CD14-positive monocyte (primary cell): ENCODE measurements at regions not wholly inside any gene's neighbourhood (a gene's known extent, or its start where the extent isn't known, plus 50 kb on each side); places are given as distances from the start of the nearest gene placed in this dataset.

ENCODE experiments used
- DNase-seq, 3 donors: peaks; one replicate each; pipeline ENCODE4 v3.0.0-alpha.2; 2011 to 2022
- H2AFZ ChIP-seq: 2 replicates; pipeline ENCODE4 v1.6.0; 2012; ENCODE audit warnings: mild to moderate bottlenecking, low read depth, low read length, inconsistent platforms; ENCODE audit not compliant: insufficient read depth, poor library complexity, severe bottlenecking
- H3K27ac ChIP-seq, 2 donors: 1 replicate in 1 of 2; 2 replicates in 1 of 2; pipeline ENCODE4 v1.5.1; 2012 to 2013; ENCODE audit warnings: low read length in 2 of 2, control low read depth in 1 of 2, inconsistent platforms in 1 of 2, low read depth in 1 of 2, mild to moderate bottlenecking in 1 of 2
- H3K27me3 ChIP-seq, 2 donors: one replicate each; pipeline versions ENCODE4 v1.6.0 to v1.6.1; 2011 to 2013; ENCODE audit warnings: low read length in 2 of 2; ENCODE audit not compliant: control insufficient read depth in 2 of 2, insufficient read depth in 2 of 2
- H3K36me3 ChIP-seq, 2 donors: replicated peaks in 1 of 2; 1 replicate in 1 of 2; 2 replicates in 1 of 2; pipeline versions ENCODE4 v1.5.1 to v1.6.1; 2012 to 2013; ENCODE audit warnings: low read length in 2 of 2, control low read depth in 1 of 2, inconsistent platforms in 1 of 2, mild to moderate bottlenecking in 1 of 2; ENCODE audit not compliant: insufficient read depth in 2 of 2, control insufficient read depth in 1 of 2
- H3K4me1 ChIP-seq, 2 donors: 1 replicate in 1 of 2; 2 replicates in 1 of 2; pipeline versions ENCODE4 v1.5.1 to v1.6.1; 2012 to 2013; ENCODE audit warnings: low read length in 2 of 2, control low read depth in 1 of 2, inconsistent platforms in 1 of 2, mild to moderate bottlenecking in 1 of 2, moderate library complexity in 1 of 2; ENCODE audit not compliant: insufficient read depth in 2 of 2, control insufficient read depth in 1 of 2
- H3K4me2 ChIP-seq: replicated peaks from 2 replicates; pipeline ENCODE3; 2012; ENCODE audit warnings: low read length, moderate library complexity, mild to moderate bottlenecking; ENCODE audit not compliant: poor library complexity, severe bottlenecking; ENCODE audit errors: extremely low read depth
- H3K4me3 ChIP-seq, 3 experiments: fragments of 200-600 bp in 1 of 3; sonication (generic) in 1 of 3; replicated peaks in 1 of 3; 1 replicate in 2 of 3; 2 replicates in 1 of 3; pipeline ENCODE4 v1.5.1; 2011 to 2013; ENCODE audit warnings: low read length in 3 of 3, mild to moderate bottlenecking in 3 of 3, control low read depth in 2 of 3, low read depth in 2 of 3, inconsistent platforms in 1 of 3, moderate library complexity in 1 of 3
- H3K79me2 ChIP-seq: 2 replicates; pipeline ENCODE4 v1.6.0; 2012; ENCODE audit warnings: mild to moderate bottlenecking, control low read depth, inconsistent platforms, low read length, moderate library complexity; ENCODE audit not compliant: insufficient read depth
- H3K9ac ChIP-seq: 2 replicates; pipeline ENCODE4 v1.6.0; 2017; ENCODE audit warnings: low read length, mild to moderate bottlenecking; ENCODE audit not compliant: insufficient read depth, poor library complexity, severe bottlenecking
- H3K9me3 ChIP-seq, 2 donors: replicated peaks in 1 of 2; 1 replicate in 1 of 2; 2 replicates in 1 of 2; pipeline versions ENCODE4 v1.5.1 to v1.6.1; 2012 to 2013; ENCODE audit warnings: low read length in 2 of 2, control low read depth in 1 of 2; ENCODE audit not compliant: control insufficient read depth in 1 of 2, insufficient read depth in 1 of 2
- H4K20me1 ChIP-seq: 2 replicates; pipeline ENCODE4 v1.6.0; 2012; ENCODE audit warnings: mild to moderate bottlenecking, low read length, control low read depth, moderate library complexity; ENCODE audit not compliant: insufficient read depth
- H3K27ac Mint-ChIP-seq, 7 donors: one replicate each; pipeline ENCODE4 v1.8.0; 2020; ENCODE audit warnings: mild to moderate bottlenecking in 7 of 7, mixed read lengths in 7 of 7, moderate library complexity in 6 of 7, inconsistent platforms in 2 of 7
- H3K27me3 Mint-ChIP-seq, 3 donors: one replicate each; pipeline ENCODE4 v1.8.0; 2021 to 2022; ENCODE audit warnings: low read depth in 3 of 3, mild to moderate bottlenecking in 3 of 3, mixed read lengths in 3 of 3, moderate library complexity in 3 of 3, inconsistent platforms in 1 of 3
- H3K36me3 Mint-ChIP-seq, 2 donors: one replicate each; pipeline ENCODE4 v1.8.0; 2020; ENCODE audit warnings: mixed read lengths in 2 of 2, inconsistent platforms in 1 of 2, mild to moderate bottlenecking in 1 of 2
- H3K4me1 Mint-ChIP-seq: one replicate; pipeline ENCODE4 v1.8.0; 2020; ENCODE audit warnings: mild to moderate bottlenecking, mixed read lengths
- H3K4me3 Mint-ChIP-seq, 2 donors: one replicate each; pipeline ENCODE4 v1.8.0; 2020; ENCODE audit warnings: mild to moderate bottlenecking in 2 of 2, mixed read lengths in 2 of 2, moderate library complexity in 1 of 2
- H3K9me3 Mint-ChIP-seq, 7 donors: one replicate each; pipeline ENCODE4 v1.8.0; 2020 to 2022; ENCODE audit warnings: mixed read lengths in 7 of 7, mild to moderate bottlenecking in 6 of 7, moderate library complexity in 6 of 7, inconsistent platforms in 2 of 7
- CTCF ChIP-seq: fragments of 200-600 bp; IDR thresholded peaks from one replicate; pipeline ENCODE4 v1.8.0; 2022; ENCODE audit warnings: antibody characterized with exemption, mild to moderate bottlenecking
- WGBS: methylation state at CpG from one replicate; pipeline ENCODE4 v1.1.5; 2013; ENCODE audit warnings: missing lambda C conversion rate; ENCODE audit not compliant: insufficient coverage; 5-methylcytosine and 5-hydroxymethylcytosine counted together
- intact Hi-C, 2 donors: fragments of 100-400 bp; cut with micrococcal nuclease; formaldehyde crosslinking; loops; one replicate each; pipeline versions ENCODE4 v1.15.0 to v1.15.1; 2023

GRCh38 chr5:8864053-8864452, 681.8 kb downstream of the SEMA5A start:
- H3K9me3 Mint-ChIP-seq, result peaks cover 0 to 2% (median 0%) of the 10 kb centered on the region in 7 donors
- no peaks in the 10 kb centered on the region for H3K36me3 Mint-ChIP-seq
- no peak overlapping the region for H3K4me3 Mint-ChIP-seq
- Histone ChIP-seq H3K27me3 (no peaks in the 10 kb centered on the region), H3K27ac (no peak overlapping the region), H4K20me1 (no peaks in the 10 kb centered on the region), H3K4me3 (no peak overlapping the region), H3K4me2 (no peak overlapping the region), H2AFZ (no peak overlapping the region), H3K79me2 (no peaks in the 10 kb centered on the region), H3K9me3 (no peaks in the 10 kb centered on the region), H3K4me1 (no peaks in the 10 kb centered on the region), H3K9ac (no peak overlapping the region), H3K36me3 (no peaks in the 10 kb centered on the region)
- TF ChIP-seq CTCF, result no peak
- intact Hi-C loops, result no loop called here
- 89% methylated on average over 2 of the region's 4 CpGs for WGBS
- no peaks in the 10 kb centered on the region for H3K4me1 Mint-ChIP-seq
- no peak overlapping the region for H3K27ac Mint-ChIP-seq
- no peaks in the 10 kb centered on the region for H3K27me3 Mint-ChIP-seq
- DNase-seq, result no peak

GRCh38 chr5:8865266-8865665, 680.6 kb downstream of the SEMA5A start:
- no peaks in the 10 kb centered on the region for H3K27me3 Mint-ChIP-seq
- 72% methylated on average over 2 of the region's 5 CpGs for WGBS
- Histone ChIP-seq H3K9ac (no peak overlapping the region), H3K27ac (no peak overlapping the region), H2AFZ (no peak overlapping the region), H3K27me3 (no peaks in the 10 kb centered on the region), H3K4me3 (no peak overlapping the region), H3K4me2 (no peak overlapping the region), H3K9me3 (no peaks in the 10 kb centered on the region), H4K20me1 (no peaks in the 10 kb centered on the region), H3K79me2 (no peaks in the 10 kb centered on the region), H3K4me1 (no peaks in the 10 kb centered on the region), H3K36me3 (no peaks in the 10 kb centered on the region)
- TF ChIP-seq CTCF, result no peak
- no peak for DNase-seq
- intact Hi-C loops, result no loop called here
- no peaks in the 10 kb centered on the region for H3K36me3 Mint-ChIP-seq
- no peak overlapping the region for H3K27ac Mint-ChIP-seq
- H3K4me1 Mint-ChIP-seq, result no peaks in the 10 kb centered on the region
- H3K9me3 Mint-ChIP-seq, result peaks cover 0 to 2% (median 0%) of the 10 kb centered on the region in 7 donors
- H3K4me3 Mint-ChIP-seq, result no peak overlapping the region
